GM23338 (cell line): ENCODE measurements at regions not wholly inside any gene's neighbourhood (a gene's known extent, or its start where the extent isn't known, plus 50 kb on each side); places are given as distances from the start of the nearest gene placed in this dataset.

Source experiments
- ATAC-seq: fragments of 200-7000 bp; cut with Tn5 transposase; 3 replicates; pipeline ENCODE4 v1.9.1; 2020
- DNase-seq: peaks from one replicate; pipeline ENCODE4 v3.0.0-alpha.2; 2015; ENCODE audit warnings: low spot score
- H2AFZ ChIP-seq: fragments of 200-600 bp; sonication (generic); 2 replicates; pipeline ENCODE4 v1.8.0; 2016; ENCODE audit warnings: antibody characterized with exemption, mild to moderate bottlenecking, moderate library complexity
- H3F3A ChIP-seq: fragments of 200-600 bp; sonication (generic); replicated peaks from 2 replicates; pipeline ENCODE4 v1.8.0; 2017; ENCODE audit warnings: antibody characterized with exemption, mixed run types, low read depth
- H3K27ac ChIP-seq: fragments of 200-600 bp; sonication (generic); 2 replicates; pipeline ENCODE4 v1.6.1; 2016; ENCODE audit warnings: low read depth
- H3K27me3 ChIP-seq: fragments of 200-600 bp; sonication (generic); 2 replicates; pipeline ENCODE4 v1.8.0; 2016; ENCODE audit warnings: mild to moderate bottlenecking, mixed run types, moderate library complexity; ENCODE audit not compliant: insufficient read depth
- H3K36me3 ChIP-seq: fragments of 200-600 bp; sonication (generic); 2 replicates; pipeline ENCODE4 v1.8.0; 2016; ENCODE audit warnings: mild to moderate bottlenecking; ENCODE audit not compliant: insufficient read depth
- H3K4me1 ChIP-seq: fragments of 200-600 bp; sonication (generic); 2 replicates; pipeline ENCODE4 v1.8.0; 2016; ENCODE audit warnings: mild to moderate bottlenecking, moderate library complexity; ENCODE audit not compliant: insufficient read depth
- H3K4me2 ChIP-seq: fragments of 200-600 bp; sonication (generic); 2 replicates; pipeline ENCODE4 v1.7.1; 2017; ENCODE audit warnings: mixed run types
- H3K4me3 ChIP-seq: fragments of 200-600 bp; sonication (generic); 2 replicates; pipeline ENCODE4 v1.6.1; 2016; ENCODE audit warnings: mixed run types
- H3K79me2 ChIP-seq: fragments of 200-600 bp; sonication (generic); replicated peaks from 2 replicates; pipeline ENCODE4 v1.8.0; 2017; ENCODE audit warnings: mild to moderate bottlenecking; ENCODE audit not compliant: insufficient read depth
- H3K9me2 ChIP-seq: fragments of 200-600 bp; sonication (generic); 2 replicates; pipeline ENCODE4 v1.8.0; 2017; ENCODE audit not compliant: insufficient read depth
- H4K20me1 ChIP-seq: fragments of 200-600 bp; sonication (generic); replicated peaks from 2 replicates; pipeline ENCODE4 v1.8.0; 2017; ENCODE audit warnings: mild to moderate bottlenecking; ENCODE audit not compliant: insufficient read depth
- H3K27ac Mint-ChIP-seq: 2 replicates; pipeline ENCODE4 v1.8.0; 2020; ENCODE audit warnings: inconsistent platforms, mild to moderate bottlenecking, moderate library complexity, mixed read lengths
- H3K27me3 Mint-ChIP-seq: 3 replicates; pipeline ENCODE4 v1.8.0; 2022; ENCODE audit warnings: low read depth, mild to moderate bottlenecking, moderate library complexity, mixed read lengths, inconsistent platforms; ENCODE audit not compliant: insufficient read depth, poor library complexity
- H3K36me3 Mint-ChIP-seq: 3 replicates; pipeline ENCODE4 v1.8.0; 2021; ENCODE audit warnings: low read depth, mild to moderate bottlenecking, inconsistent platforms, moderate library complexity, mixed read lengths
- H3K4me1 Mint-ChIP-seq: 3 replicates; pipeline ENCODE4 v1.8.0; 2020; ENCODE audit warnings: mild to moderate bottlenecking, inconsistent platforms, mixed read lengths
- H3K4me3 Mint-ChIP-seq: 3 replicates; pipeline ENCODE4 v1.8.0; 2021; ENCODE audit warnings: moderate library complexity, mild to moderate bottlenecking, inconsistent platforms, mixed read lengths
- H3K9me3 Mint-ChIP-seq: 3 replicates; pipeline ENCODE4 v1.8.0; 2020; ENCODE audit warnings: moderate library complexity, mild to moderate bottlenecking, inconsistent platforms, mixed read lengths
- ETS1 ChIP-seq: IDR thresholded peaks from 2 replicates; pipeline ENCODE4 v1.6.1; 2016; ENCODE audit warnings: antibody characterized with exemption
- EZH2phosphoT487 ChIP-seq: fragments of 200-600 bp; sonication (generic); IDR thresholded peaks from one replicate; pipeline ENCODE4 v1.8.1; 2018; ENCODE audit warnings: antibody characterized with exemption; ENCODE audit not compliant: unreplicated experiment
- JUNB ChIP-seq: IDR thresholded peaks from one replicate; pipeline ENCODE4 v1.6.1; 2016; ENCODE audit warnings: antibody characterized with exemption; ENCODE audit not compliant: unreplicated experiment
- NANOG ChIP-seq: IDR thresholded peaks from 2 replicates; pipeline ENCODE4 v1.6.1; 2016; ENCODE audit warnings: antibody characterized with exemption, borderline replicate concordance
- POLR2AphosphoS5 ChIP-seq: IDR thresholded peaks from 2 replicates; pipeline ENCODE4 v1.6.1; 2016; ENCODE audit warnings: antibody characterized with exemption, low read depth
- STAT1 ChIP-seq: IDR thresholded peaks from one replicate; pipeline ENCODE4 v1.6.1; 2016; ENCODE audit warnings: antibody characterized with exemption; ENCODE audit not compliant: unreplicated experiment
- ZNF114 ChIP-seq: fragments of 250-450 bp; sonication (Bioruptor Pico); IDR thresholded peaks from 2 replicates; pipeline ENCODE4 v1.5.0; 2020; ENCODE audit warnings: mild to moderate bottlenecking, moderate library complexity
- ZNF331 ChIP-seq: fragments of 250-450 bp; sonication (Bioruptor Pico); IDR thresholded peaks from 2 replicates; pipeline ENCODE4 v1.5.0; 2020; ENCODE audit warnings: low read depth, mild to moderate bottlenecking, moderate library complexity
- TF ChIP-seq, protein P1 (sequence below), 2 experiments: fragments of 200-600 bp in 1 of 2; sonication (generic) in 1 of 2; conservative IDR thresholded peaks; 2 replicates each; pipeline versions ENCODE4 v1.5.1 to v1.6.1; 2016 to 2017; ENCODE audit warnings: antibody characterized with exemption in 2 of 2, low read depth in 2 of 2, mild to moderate bottlenecking in 2 of 2, moderate library complexity in 1 of 2
- TF ChIP-seq, protein P2 (sequence below): fragments of 250-450 bp; sonication (Bioruptor Pico); IDR thresholded peaks from 2 replicates; pipeline ENCODE4 v1.5.0; 2020; ENCODE audit warnings: mild to moderate bottlenecking, moderate library complexity

- Mint-ChIP-seq H3K36me3 (no peaks in the 10 kb centered on the region), H3K27ac (no peak overlapping the region), H3K9me3 (no peaks in the 10 kb centered on the region), H3K4me3 (no peak overlapping the region), H3K4me1 (no peaks in the 10 kb centered on the region; the same call in 2 of the 3 replicates), H3K27me3 (peaks cover 2% of the 10 kb centered on the region)
- Histone ChIP-seq H3K4me2 (no peak overlapping the region), H3F3A (no peaks in the 10 kb centered on the region), H3K36me3 (no peaks in the 10 kb centered on the region), H3K9me2 (no peaks in the 10 kb centered on the region), H4K20me1 (no peaks in the 10 kb centered on the region), H3K79me2 (no peaks in the 10 kb centered on the region), H3K27me3 (no peaks in the 10 kb centered on the region), H3K4me3 (no peak overlapping the region), H2AFZ (no peak overlapping the region), H3K27ac (no peak overlapping the region), H3K4me1 (0 out of 2 replicates have a peak, but pooled peaks cover under 1% of the 10 kb centered on the region)
- DNase-seq: no peak
- TF ChIP-seq EZH2phosphoT487 (no peak), POLR2AphosphoS5 (no peak), JUNB (no peak), ETS1 (no peak), ZNF114 (no peak), STAT1 (no peak), NANOG (no peak), ZNF331 (CRISPR knock-in tag) (no peak)
- TF ChIP-seq, protein P1, sequence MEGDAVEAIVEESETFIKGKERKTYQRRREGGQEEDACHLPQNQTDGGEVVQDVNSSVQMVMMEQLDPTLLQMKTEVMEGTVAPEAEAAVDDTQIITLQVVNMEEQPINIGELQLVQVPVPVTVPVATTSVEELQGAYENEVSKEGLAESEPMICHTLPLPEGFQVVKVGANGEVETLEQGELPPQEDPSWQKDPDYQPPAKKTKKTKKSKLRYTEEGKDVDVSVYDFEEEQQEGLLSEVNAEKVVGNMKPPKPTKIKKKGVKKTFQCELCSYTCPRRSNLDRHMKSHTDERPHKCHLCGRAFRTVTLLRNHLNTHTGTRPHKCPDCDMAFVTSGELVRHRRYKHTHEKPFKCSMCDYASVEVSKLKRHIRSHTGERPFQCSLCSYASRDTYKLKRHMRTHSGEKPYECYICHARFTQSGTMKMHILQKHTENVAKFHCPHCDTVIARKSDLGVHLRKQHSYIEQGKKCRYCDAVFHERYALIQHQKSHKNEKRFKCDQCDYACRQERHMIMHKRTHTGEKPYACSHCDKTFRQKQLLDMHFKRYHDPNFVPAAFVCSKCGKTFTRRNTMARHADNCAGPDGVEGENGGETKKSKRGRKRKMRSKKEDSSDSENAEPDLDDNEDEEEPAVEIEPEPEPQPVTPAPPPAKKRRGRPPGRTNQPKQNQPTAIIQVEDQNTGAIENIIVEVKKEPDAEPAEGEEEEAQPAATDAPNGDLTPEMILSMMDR (conservative IDR thresholded peaks at IDR 0.05; ENCODE audit: low read depth in 2 of 2): no peak
- TF ChIP-seq, protein P2, sequence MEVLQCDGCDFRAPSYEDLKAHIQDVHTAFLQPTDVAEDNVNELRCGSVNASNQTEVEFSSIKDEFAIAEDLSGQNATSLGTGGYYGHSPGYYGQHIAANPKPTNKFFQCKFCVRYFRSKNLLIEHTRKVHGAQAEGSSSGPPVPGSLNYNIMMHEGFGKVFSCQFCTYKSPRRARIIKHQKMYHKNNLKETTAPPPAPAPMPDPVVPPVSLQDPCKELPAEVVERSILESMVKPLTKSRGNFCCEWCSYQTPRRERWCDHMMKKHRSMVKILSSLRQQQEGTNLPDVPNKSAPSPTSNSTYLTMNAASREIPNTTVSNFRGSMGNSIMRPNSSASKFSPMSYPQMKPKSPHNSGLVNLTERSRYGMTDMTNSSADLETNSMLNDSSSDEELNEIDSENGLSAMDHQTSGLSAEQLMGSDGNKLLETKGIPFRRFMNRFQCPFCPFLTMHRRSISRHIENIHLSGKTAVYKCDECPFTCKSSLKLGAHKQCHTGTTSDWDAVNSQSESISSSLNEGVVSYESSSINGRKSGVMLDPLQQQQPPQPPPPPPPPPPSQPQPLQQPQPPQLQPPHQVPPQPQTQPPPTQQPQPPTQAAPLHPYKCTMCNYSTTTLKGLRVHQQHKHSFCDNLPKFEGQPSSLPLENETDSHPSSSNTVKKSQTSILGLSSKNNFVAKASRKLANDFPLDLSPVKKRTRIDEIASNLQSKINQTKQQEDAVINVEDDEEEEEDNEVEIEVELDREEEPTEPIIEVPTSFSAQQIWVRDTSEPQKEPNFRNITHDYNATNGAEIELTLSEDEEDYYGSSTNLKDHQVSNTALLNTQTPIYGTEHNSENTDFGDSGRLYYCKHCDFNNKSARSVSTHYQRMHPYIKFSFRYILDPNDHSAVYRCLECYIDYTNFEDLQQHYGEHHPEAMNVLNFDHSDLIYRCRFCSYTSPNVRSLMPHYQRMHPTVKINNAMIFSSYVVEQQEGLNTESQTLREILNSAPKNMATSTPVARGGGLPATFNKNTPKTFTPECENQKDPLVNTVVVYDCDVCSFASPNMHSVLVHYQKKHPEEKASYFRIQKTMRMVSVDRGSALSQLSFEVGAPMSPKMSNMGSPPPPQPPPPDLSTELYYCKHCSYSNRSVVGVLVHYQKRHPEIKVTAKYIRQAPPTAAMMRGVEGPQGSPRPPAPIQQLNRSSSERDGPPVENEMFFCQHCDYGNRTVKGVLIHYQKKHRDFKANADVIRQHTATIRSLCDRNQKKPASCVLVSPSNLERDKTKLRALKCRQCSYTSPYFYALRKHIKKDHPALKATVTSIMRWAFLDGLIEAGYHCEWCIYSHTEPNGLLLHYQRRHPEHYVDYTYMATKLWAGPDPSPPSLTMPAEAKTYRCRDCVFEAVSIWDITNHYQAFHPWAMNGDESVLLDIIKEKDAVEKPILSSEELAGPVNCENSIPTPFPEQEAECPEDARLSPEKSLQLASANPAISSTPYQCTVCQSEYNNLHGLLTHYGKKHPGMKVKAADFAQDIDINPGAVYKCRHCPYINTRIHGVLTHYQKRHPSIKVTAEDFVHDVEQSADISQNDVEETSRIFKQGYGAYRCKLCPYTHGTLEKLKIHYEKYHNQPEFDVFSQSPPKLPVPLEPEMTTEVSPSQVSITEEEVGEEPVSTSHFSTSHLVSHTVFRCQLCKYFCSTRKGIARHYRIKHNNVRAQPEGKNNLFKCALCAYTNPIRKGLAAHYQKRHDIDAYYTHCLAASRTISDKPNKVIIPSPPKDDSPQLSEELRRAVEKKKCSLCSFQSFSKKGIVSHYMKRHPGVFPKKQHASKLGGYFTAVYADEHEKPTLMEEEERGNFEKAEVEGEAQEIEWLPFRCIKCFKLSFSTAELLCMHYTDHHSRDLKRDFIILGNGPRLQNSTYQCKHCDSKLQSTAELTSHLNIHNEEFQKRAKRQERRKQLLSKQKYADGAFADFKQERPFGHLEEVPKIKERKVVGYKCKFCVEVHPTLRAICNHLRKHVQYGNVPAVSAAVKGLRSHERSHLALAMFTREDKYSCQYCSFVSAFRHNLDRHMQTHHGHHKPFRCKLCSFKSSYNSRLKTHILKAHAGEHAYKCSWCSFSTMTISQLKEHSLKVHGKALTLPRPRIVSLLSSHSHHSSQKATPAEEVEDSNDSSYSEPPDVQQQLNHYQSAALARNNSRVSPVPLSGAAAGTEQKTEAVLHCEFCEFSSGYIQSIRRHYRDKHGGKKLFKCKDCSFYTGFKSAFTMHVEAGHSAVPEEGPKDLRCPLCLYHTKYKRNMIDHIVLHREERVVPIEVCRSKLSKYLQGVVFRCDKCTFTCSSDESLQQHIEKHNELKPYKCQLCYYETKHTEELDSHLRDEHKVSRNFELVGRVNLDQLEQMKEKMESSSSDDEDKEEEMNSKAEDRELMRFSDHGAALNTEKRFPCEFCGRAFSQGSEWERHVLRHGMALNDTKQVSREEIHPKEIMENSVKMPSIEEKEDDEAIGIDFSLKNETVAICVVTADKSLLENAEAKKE (CRISPR knock-in tag): no peak
- ATAC-seq: no peak
Observed at GRCh38 chr6:2360126-2360525, 114.7 kb upstream of the GMDS start.
